ENCODE measurements at regions not wholly inside any gene's neighbourhood (a gene's known extent, or its start where the extent isn't known, plus 50 kb on each side); places are given as distances from the start of the nearest gene placed in this dataset.

DNA sequence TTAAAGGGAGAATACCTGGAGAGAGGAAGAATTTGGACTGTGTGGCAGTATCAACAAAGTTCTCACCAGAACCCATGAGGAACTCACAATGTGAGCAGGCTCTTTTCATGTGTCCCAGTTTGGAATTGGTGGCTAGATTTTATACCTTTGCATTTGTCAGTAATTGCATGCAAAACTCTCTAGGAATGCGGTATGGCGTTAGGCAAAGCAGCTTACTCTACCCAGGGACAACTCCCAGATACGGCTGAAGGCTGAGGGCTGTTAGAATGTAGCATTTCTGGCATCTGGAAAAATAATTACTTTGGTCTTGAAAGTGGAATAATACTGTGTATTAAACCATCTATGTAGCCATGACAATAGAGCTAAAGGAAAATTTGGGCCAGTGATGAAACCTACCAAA is 635.5 kb downstream of the SLC16A7 start:
- no peak for TF ChIP-seq POLR2A (IDR thresholded peaks at IDR 0.05)
- TF ChIP-seq, protein P1, sequence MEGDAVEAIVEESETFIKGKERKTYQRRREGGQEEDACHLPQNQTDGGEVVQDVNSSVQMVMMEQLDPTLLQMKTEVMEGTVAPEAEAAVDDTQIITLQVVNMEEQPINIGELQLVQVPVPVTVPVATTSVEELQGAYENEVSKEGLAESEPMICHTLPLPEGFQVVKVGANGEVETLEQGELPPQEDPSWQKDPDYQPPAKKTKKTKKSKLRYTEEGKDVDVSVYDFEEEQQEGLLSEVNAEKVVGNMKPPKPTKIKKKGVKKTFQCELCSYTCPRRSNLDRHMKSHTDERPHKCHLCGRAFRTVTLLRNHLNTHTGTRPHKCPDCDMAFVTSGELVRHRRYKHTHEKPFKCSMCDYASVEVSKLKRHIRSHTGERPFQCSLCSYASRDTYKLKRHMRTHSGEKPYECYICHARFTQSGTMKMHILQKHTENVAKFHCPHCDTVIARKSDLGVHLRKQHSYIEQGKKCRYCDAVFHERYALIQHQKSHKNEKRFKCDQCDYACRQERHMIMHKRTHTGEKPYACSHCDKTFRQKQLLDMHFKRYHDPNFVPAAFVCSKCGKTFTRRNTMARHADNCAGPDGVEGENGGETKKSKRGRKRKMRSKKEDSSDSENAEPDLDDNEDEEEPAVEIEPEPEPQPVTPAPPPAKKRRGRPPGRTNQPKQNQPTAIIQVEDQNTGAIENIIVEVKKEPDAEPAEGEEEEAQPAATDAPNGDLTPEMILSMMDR (IDR thresholded peaks at IDR 0.05): no peak
- TF ChIP-seq POLR2AphosphoS5 (IDR thresholded peaks at IDR 0.05): no peak

Measured in breast epithelium (tissue), 3 donors.